Lung (tissue), 11 donors: ENCODE measurements at regions not wholly inside any gene's neighbourhood (a gene's known extent, or its start where the extent isn't known, plus 50 kb on each side); places are given as distances from the start of the nearest gene placed in this dataset.

Experiments used
- ATAC-seq: fragments of 200-7000 bp; cut with Tn5 transposase; one replicate; pipeline ENCODE4 v1.9.1; 2020; ENCODE audit warnings: moderate number of reproducible peaks; ENCODE audit not compliant: insufficient read depth, low FRiP score
- DNase-seq, 3 donors: peaks; one replicate each; pipeline ENCODE4 v3.0.0-alpha.2; 2013 to 2017
- H3K27ac ChIP-seq, 2 donors: one replicate each; pipeline ENCODE4 v1.5.1; 2013; ENCODE audit warnings: mild to moderate bottlenecking in 2 of 2, moderate library complexity in 2 of 2, control low read depth in 1 of 2, inconsistent platforms in 1 of 2, low read depth in 1 of 2, low read length in 1 of 2
- H3K27me3 ChIP-seq, 3 donors: one replicate each; pipeline ENCODE4 v1.5.1; 2013; ENCODE audit warnings: low read length in 2 of 3; ENCODE audit not compliant: control insufficient read depth in 3 of 3, insufficient read depth in 3 of 3
- H3K36me3 ChIP-seq, 4 donors: one replicate each; pipeline ENCODE4 v1.5.1; 2013; ENCODE audit warnings: low read length in 4 of 4, mild to moderate bottlenecking in 1 of 4, moderate library complexity in 1 of 4; ENCODE audit not compliant: control insufficient read depth in 4 of 4, insufficient read depth in 4 of 4
- H3K4me1 ChIP-seq, 5 donors: one replicate each; pipeline ENCODE4 v1.5.1; 2013; ENCODE audit warnings: low read length in 5 of 5, mild to moderate bottlenecking in 2 of 5, moderate library complexity in 1 of 5; ENCODE audit not compliant: control insufficient read depth in 5 of 5, insufficient read depth in 5 of 5
- H3K4me3 ChIP-seq: one replicate; pipeline ENCODE4 v1.5.1; 2013; ENCODE audit warnings: mild to moderate bottlenecking, control low read depth, moderate library complexity
- H3K9ac ChIP-seq, 2 donors: one replicate each; pipeline ENCODE4 v1.5.1; 2013; ENCODE audit warnings: low read length in 2 of 2, control low read depth in 1 of 2; ENCODE audit not compliant: insufficient read depth in 1 of 2
- H3K9me3 ChIP-seq, 4 donors: one replicate each; pipeline ENCODE4 v1.5.1; 2013; ENCODE audit warnings: low read length in 3 of 4, mild to moderate bottlenecking in 1 of 4, moderate library complexity in 1 of 4; ENCODE audit not compliant: control insufficient read depth in 4 of 4, insufficient read depth in 3 of 4
- WGBS, 2 donors: extraction: QIAGEN DNeasy Blood & Tissue Kit; methylation state at CpG; one replicate each; pipeline ENCODE4 v1.1.7; 2013; 5-methylcytosine and 5-hydroxymethylcytosine counted together
- TF ChIP-seq, protein P1 (sequence below): IDR thresholded peaks from 2 replicates; pipeline ENCODE4 v1.5.1; 2012; ENCODE audit warnings: mild to moderate bottlenecking; ENCODE audit errors: control extremely low read depth, extremely low read depth
- donor health status: control.
- donor health status: control.
- donor health status: Bipolar disorder and iron deficiency.
- donor health status: healthy.
- donor health status: DM: yes; HTN: yes; CAD: no.

DNA sequence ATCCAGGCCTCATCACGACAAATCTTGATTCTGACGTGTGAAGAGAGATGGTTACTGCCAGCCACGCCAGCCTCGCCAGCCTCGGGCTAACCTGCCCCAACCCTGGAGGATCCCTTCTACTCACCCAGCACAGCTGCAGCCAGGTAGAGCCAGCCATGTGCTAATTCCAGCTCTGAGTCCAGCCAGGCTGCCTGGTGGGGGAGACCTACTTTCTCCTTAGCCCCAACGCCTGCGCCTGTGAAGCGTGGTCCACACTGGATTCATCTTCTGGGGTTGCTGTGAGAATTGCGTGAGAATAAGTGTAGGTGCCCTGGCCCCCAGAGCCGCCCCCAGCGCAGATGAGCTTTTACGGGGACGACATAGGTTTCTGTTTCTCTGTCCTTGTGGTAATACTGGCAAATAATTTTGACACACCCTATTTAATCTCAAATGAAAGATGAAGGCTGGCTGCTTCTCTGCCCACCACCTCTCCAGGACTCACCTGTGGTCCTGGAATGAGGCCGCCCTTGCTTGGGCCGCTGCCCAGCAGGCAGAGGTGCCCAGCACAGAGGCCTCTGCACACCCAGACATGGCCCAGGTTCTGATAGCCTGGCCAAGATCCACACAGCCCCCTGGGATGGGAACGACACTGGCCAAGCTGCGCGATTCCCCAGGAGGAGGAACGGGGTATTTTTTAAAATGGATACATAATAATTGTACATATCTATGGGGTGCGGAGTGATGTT is 528.4 kb downstream of the TBC1D22A start:
- no peaks in the 10 kb centered on the region for H3K27me3 ChIP-seq
- peaks cover 0 to 7% (median 0%) of the 10 kb centered on the region in 5 donors for H3K4me1 ChIP-seq
- no peaks in the 10 kb centered on the region for H3K36me3 ChIP-seq
- no peaks in the 10 kb centered on the region for H3K9me3 ChIP-seq
- no peak overlapping the region for H3K4me3 ChIP-seq
- ATAC-seq (no peak), DNase-seq (no peak)
- H3K27ac ChIP-seq, result no peak overlapping the region
- no peak overlapping the region for H3K9ac ChIP-seq
- WGBS, 2 donors, result 81 to 90% methylated on average over 20 of the region's 20 CpGs
- TF ChIP-seq, protein P1, sequence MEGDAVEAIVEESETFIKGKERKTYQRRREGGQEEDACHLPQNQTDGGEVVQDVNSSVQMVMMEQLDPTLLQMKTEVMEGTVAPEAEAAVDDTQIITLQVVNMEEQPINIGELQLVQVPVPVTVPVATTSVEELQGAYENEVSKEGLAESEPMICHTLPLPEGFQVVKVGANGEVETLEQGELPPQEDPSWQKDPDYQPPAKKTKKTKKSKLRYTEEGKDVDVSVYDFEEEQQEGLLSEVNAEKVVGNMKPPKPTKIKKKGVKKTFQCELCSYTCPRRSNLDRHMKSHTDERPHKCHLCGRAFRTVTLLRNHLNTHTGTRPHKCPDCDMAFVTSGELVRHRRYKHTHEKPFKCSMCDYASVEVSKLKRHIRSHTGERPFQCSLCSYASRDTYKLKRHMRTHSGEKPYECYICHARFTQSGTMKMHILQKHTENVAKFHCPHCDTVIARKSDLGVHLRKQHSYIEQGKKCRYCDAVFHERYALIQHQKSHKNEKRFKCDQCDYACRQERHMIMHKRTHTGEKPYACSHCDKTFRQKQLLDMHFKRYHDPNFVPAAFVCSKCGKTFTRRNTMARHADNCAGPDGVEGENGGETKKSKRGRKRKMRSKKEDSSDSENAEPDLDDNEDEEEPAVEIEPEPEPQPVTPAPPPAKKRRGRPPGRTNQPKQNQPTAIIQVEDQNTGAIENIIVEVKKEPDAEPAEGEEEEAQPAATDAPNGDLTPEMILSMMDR, result no peak

GRCh38 chr22:47289336-47289985 is 527.0 kb downstream of the TBC1D22A start:
- H3K36me3 ChIP-seq, result no peaks in the 10 kb centered on the region
- WGBS, 2 donors, result 79 to 83% methylated on average over 12 of the region's 12 CpGs
- ATAC-seq, result no peak
- no peaks in the 10 kb centered on the region for H3K9me3 ChIP-seq
- H3K27me3 ChIP-seq, result no peaks in the 10 kb centered on the region
- H3K9ac ChIP-seq, result no peak overlapping the region
- H3K4me3 ChIP-seq, result no peak overlapping the region
- H3K27ac ChIP-seq, result no peak overlapping the region
- TF ChIP-seq, protein P1, result no peak
- DNase-seq, result no peak
- peaks cover 0 to 7% (median 0%) of the 10 kb centered on the region in 5 donors for H3K4me1 ChIP-seq

DNA sequence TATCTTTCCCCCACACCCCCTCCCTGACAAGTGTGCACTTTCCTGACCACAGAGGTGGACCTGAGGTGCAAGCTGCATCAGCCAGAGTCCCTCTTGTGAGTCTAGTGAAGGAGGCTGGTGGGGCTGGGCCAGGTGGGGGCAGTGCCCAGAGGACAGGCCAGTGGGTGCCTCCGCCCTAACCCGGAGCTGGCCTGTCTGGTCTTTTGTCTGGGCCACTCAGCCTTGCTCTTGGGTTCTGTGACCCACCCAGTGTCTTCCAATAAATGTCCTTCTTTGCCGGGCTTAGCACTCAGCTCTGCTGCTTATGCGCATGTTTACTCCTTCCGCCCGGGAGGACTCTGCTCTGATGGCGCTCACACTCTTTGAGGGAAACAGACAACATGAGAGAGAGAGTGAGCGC is 526.2 kb downstream of the TBC1D22A start:
- TF ChIP-seq, protein P1, result no peak
- Histone ChIP-seq H3K27me3 (no peaks in the 10 kb centered on the region), H3K36me3 (no peaks in the 10 kb centered on the region), H3K4me3 (no peak overlapping the region), H3K27ac (no peak overlapping the region), H3K9me3 (no peaks in the 10 kb centered on the region), H3K9ac (no peak overlapping the region), H3K4me1 (peaks cover 0 to 7% (median 0%) of the 10 kb centered on the region in 5 donors)
- 75 to 84% methylated on average over 8 of the region's 8 CpGs for WGBS, 2 donors
- ATAC-seq, result no peak
- DNase-seq, result no peak
